HPDE6-E6E7 (cell line): ENCODE measurements at regions not wholly inside any gene's neighbourhood (a gene's known extent, or its start where the extent isn't known, plus 50 kb on each side); places are given as distances from the start of the nearest gene placed in this dataset.
A peak's percentile ranks its signal among the peaks of the same experiment; 100 is the strongest.
"Not testable (repeated sequence)": the region's sequence is repeated elsewhere in the genome, so short reads cannot be mapped to it uniquely, and the experiment has no call there.

Experiments
- DNase-seq: peaks from one replicate; pipeline ENCODE4 v3.0.0; 2011; ENCODE audit warnings: missing footprints; ENCODE audit errors: extremely low spot score

DNA sequence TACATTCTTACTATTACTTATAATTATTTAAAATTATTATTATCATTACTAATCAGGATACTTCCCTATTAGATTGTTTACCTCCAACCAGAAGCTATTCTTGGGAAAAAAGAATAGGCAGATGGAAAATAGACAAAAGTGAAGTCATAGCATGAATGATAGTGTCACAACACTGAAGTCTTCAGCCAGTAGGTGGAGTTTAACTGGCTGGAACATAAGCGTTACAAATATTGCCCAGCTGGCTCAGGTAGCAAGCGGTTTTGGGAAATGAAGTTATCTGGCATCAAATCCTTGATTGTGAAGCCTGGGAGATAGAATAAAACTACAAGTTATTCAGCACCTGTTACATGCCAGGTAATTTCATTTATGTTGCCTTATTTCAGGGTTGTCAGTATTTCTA, 762.9 kb downstream of the C12orf50 start:
- DNase-seq: peak; percentile 4

DNA sequence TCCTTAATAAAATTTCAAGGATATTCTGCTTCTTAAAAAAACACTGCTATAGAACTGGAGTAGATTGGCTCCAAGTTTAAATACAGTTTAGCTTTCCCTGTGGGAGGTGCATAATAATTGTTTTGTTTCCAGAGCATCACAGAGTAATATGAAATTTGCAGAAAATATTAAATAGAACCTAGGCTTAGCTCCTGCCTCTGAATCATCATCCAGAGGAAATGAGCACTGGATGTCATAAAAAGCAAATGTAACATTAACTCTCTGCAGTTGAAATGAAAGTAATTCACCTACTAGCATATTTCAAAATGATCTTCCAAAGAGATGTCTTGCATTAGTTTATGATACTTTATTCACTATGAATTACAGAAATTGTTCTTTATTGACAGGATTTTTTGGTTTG, 769.8 kb downstream of the C12orf50 start:
- no peak for DNase-seq

DNA sequence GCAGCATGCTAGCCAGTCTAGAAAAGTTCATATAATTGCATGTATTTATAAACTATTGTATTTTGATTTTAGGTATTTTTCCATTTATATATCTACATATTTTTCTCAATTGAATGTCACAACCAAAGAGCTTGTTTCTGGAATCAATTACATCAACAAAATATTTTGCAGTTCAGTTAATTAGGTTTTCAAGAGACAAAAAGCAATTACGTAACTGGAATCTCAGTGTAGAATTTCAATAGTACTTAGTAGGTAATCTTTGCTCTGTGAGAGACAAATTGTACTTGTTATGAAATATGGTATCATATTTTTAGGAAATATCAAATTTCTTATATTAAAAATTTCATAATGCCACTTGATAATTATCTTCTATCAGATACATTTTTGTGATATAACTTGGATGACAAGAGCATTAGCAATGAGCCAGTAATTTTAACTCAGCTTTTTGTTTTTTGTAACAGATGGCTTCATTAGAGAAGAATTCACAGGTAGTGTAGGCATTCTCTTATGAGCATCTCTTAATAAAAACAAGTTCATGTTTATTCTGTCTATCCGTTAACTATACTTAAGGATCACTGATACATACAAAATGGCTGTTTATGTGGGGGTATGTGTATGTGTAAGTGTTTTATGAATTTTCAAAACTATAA, 774.7 kb downstream of the C12orf50 start:
- DNase-seq: no peak

- no peak for DNase-seq
These were observed 776.0 kb downstream of the C12orf50 start for GRCh38 chr12:87253157-87253556.

DNA sequence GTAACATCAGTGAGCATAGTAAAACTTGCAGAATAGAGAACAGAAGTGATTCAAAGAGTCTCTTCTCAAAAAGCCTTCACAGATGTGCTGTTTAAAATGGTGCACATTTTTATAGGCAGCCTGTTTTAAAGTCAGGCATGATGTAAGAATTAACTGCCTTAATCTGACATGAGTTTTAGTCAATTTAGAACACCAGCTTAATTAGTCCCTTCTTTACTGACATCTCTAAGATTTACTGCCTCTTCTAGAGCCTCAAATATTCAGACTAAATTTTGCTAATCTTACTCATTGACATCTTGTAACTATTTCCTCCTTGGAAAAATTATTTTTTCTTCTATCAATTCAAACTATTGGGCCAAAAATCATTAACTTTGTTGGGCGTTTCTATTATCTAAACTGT, 782.5 kb downstream of the C12orf50 start:
- no peak for DNase-seq

DNA sequence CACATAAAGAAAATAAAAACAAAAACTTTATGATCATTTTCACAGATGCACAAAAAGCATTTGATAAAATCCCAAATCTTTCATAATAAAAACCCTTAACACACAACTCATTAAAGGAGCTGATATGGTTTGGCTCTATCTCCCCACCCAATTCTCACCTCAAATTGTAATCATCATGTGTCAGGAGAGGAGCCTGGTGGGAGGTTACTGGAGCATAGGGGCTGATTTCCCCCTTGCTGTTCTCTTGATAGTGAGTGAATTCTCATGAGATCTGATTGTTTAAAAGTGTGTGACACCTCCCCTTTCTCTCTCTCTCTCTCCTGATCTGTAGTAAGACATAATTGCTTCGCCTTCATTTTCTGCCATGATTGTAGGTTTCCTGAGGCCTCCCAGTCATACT, 790.7 kb downstream of the C12orf50 start:
- DNase-seq: no peak

- no peak for DNase-seq
These were observed 794.3 kb downstream of the C12orf50 start for GRCh38 chr12:87234898-87235297.

DNA sequence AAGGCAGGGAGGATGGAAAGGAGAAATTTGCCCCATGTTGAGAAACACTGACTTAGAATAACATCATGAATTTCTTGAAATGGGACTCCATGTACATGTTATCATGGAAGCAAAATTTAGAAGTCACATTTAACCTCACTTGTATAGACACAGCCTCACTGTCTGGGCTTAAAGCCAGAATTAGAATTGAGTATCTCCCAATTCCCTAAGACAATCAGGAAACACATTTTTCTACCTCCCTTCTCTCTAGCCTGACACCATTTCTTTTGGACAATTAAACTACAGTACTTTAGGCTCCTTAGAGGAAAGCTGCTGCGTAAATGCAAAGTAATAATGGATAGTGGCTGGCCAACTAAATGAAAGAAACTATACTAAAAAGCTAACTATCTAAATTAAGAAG, 795.5 kb downstream of the C12orf50 start:
- no peak for DNase-seq

- DNase-seq: no peak
These were observed 797.4 kb downstream of the C12orf50 start for GRCh38 chr12:87231818-87232217.

- DNase-seq: no peak
These were observed 798.8 kb downstream of the C12orf50 start for GRCh38 chr12:87230441-87230840.

DNA sequence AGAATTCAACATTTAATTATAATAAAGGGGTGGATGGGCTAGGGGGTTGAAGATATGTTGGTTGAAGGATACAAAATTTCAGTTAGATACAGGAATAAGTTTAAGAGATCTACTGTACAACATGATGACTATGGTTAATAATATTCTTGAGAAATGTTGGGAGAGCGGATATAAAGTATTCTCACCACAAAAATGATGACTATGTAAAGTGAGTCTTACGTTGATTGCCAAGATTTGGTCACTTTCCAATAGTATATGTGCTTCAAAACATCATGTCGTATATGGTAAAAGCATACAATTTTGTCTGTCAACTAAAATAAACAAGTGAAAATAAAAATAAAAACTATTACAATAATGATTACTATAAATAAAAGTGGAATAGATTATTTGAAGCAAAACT, 802.0 kb downstream of the C12orf50 start:
- no peak for DNase-seq

- DNase-seq: no peak
These were observed 811.7 kb downstream of the C12orf50 start for GRCh38 chr12:87217491-87217890.

GRCh38 chr12:87216436-87216835, 812.8 kb downstream of the C12orf50 start:
- DNase-seq: no peak

DNA sequence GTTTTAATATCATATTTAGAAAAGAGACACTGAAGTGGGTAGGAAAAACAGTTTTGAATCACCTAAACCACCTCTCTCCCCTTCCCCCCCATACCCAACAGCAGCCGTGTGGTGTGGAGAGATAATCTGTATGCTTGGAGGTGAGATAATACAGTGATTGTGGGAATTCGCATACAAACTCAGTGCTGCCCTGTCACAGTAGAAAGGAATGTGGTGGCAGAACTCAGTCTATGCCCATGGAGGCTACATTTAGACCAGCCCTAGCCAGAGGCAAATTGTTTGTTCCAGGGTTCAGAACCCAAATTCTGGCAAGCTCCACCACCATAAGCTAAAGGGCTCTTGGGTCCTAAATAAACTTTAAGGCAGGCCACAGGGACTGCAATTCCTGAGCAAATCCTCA, 827.0 kb downstream of the C12orf50 start:
- no peak for DNase-seq

- no peak for DNase-seq
These were observed 827.6 kb downstream of the C12orf50 start for GRCh38 chr12:87201598-87201997.

GRCh38 chr12:87200289-87200979, 828.8 kb downstream of the C12orf50 start:
- no peak for DNase-seq

DNA sequence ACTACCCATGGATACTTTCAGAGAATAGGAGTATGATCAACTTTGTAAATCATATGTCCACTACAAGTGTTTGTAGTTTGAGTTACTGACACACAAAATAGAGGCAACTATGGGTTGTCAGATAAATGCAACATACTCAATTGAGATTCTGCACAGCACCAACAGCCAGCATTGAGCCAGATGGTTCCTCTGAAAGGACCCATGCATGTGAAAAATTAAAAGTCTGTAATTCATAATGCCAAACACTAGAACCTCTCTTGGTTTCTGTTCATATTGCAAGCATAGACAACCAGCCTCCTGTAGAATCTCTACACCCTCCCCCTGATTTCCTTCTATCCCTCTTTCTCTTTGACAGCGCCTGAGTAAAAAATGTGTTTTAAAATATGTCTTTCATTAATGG, 831.0 kb downstream of the C12orf50 start:
- no peak for DNase-seq

GRCh38 chr12:87196321-87196720, 832.9 kb downstream of the C12orf50 start:
- DNase-seq: no peak

DNA sequence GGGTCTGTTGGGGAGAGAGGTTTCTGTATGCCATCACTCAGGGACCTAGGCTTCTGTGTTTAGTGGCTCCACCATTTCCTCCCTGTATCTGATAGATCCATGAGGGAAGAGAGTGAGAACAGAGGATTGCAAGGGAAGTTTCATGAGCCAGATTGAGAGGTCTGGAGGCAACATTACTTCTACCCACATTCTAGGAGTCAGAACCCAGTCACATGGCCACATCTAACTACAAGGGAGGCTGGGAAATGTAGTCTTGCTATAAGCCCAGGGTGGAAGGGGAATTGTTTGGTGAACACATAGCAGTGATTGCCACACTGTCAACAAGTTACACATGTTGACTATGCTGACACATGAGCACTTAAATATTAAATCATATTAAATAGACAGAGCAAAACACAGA, 834.8 kb downstream of the C12orf50 start:
- not testable (repeated sequence) for DNase-seq

DNA sequence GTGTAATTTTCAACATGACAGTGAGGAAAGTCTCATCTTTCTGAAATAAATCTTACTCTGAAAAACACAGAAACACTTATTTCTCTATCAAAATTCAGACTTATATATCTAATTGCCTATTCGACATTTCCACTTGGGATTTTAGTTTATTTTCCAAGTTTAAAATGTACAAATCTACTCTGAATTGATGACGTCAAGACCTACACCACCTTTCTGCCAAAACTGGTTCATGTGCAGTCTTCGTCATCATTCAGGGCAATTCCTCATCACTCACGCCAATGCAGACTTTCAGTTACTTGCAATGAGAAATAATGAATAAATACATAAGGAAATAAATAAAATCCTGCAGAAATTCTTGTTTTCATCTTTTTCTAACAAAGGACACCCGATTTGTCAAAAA, 843.8 kb downstream of the C12orf50 start:
- DNase-seq: no peak

DNA sequence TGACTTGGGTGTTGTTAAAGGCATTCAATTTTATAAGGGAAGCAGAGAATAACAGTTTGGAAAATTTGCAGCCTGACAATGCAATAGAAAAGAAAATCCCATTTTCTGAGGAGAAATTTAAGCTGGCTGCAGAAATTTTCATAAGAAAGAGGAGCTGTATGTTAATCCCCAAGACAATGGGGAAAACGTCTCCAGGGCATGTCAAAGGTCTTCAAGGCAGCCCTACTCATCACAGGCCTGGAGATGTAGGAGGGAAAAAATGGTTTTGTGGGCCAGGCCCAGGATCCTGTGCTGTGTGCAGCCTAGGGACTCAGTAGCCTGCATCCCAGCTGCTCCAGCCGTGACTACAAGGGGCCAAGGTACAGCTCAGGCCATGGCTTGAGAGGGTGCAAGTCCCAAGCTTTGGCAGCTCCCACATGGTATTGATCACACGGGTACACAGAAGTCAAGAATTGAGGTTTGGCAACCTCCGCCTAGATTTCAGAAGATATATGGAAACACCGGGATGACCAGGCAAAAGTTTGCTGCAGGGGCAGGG, 846.4 kb downstream of the C12orf50 start:
- no peak for DNase-seq

DNA sequence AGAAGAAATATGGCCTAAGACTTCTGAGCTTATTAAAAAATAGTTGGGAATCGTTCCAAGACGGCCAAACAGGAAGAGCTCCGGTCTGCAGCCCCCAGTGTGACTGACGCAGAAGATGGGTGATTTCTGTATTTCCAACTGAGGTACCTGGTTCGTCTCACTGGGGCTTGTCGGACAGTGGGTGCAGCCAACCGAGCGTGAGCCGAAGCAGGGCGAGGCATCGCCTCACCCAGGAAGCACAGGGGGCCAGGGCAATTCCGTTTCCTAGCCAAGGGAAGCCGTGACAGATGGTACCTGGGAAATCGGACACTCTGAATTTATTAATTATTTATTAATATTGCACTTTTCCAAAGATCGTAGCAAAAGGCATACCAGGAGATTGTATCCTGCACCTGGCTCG, 857.8 kb downstream of the C12orf50 start:
- no peak for DNase-seq

- no peak for DNase-seq
These were observed 860.2 kb downstream of the C12orf50 start for GRCh38 chr12:87169010-87169409.
